Caco-2 (cell line): ENCODE measurements at regions not wholly inside any gene's neighbourhood (a gene's known extent, or its start where the extent isn't known, plus 50 kb on each side); places are given as distances from the start of the nearest gene placed in this dataset.
"Not testable (repeated sequence)": the region's sequence is repeated elsewhere in the genome, so short reads cannot be mapped to it uniquely, and the experiment has no call there.

Experiments used
- BruUV-seq: library from RNA; stranded (reverse); fragments of 400-500 nt; replicated peaks from 2 replicates; lab custom pipeline; 2021; lab: Mats Ljungman, UMichigan
- CTCF ChIA-PET: fragments of 300-600 bp; sonication (Branson Sonifier 250); formaldehyde crosslinking; loops from one replicate; lab custom pipeline; 2022; ENCODE audit warnings: antibody characterized with exemption; lab: Charles Lee
- POLR2A ChIA-PET: fragments of 300-600 bp; sonication (Branson Sonifier 250); formaldehyde crosslinking; loops from one replicate; lab custom pipeline; 2022; ENCODE audit warnings: antibody characterized with exemption; lab: Charles Lee
- DNase-seq, 2 experiments: peaks; one replicate each; pipeline versions ENCODE4 v3.0.0 to v3.0.0-alpha.2; 2020 to 2022
- H3K27me3 ChIP-seq: replicated peaks from 2 replicates; pipeline ENCODE4 v1.6.0; 2011; ENCODE audit warnings: low read length; ENCODE audit not compliant: control insufficient read depth, insufficient read depth
- H3K36me3 ChIP-seq: 2 replicates; pipeline ENCODE4 v1.5.1; 2011; ENCODE audit warnings: low read length; ENCODE audit not compliant: control insufficient read depth, insufficient read depth
- H3K4me1 ChIP-seq: fragments of 250-450 bp; sonication (Bioruptor Pico); 2 replicates; pipeline ENCODE4 v1.5.1; 2020; ENCODE audit warnings: mild to moderate bottlenecking
- H3K4me3 ChIP-seq: 2 replicates; pipeline ENCODE4 v1.5.1; 2011; ENCODE audit warnings: low read depth, mild to moderate bottlenecking, control low read depth, low read length
- H3K9me3 ChIP-seq: fragments of 250-450 bp; sonication (Bioruptor Pico); 2 replicates; pipeline ENCODE4 v1.5.1; 2020; ENCODE audit warnings: mild to moderate bottlenecking, moderate library complexity
- H3K27ac Mint-ChIP-seq: one replicate; pipeline ENCODE4 v1.8.0; 2022; ENCODE audit warnings: mixed read lengths; ENCODE audit not compliant: unreplicated experiment
- H3K27me3 Mint-ChIP-seq: one replicate; pipeline ENCODE4 v1.8.0; 2022; ENCODE audit warnings: mixed read lengths; ENCODE audit not compliant: insufficient read depth, unreplicated experiment
- H3K36me3 Mint-ChIP-seq: one replicate; pipeline ENCODE4 v1.8.0; 2022; ENCODE audit warnings: mild to moderate bottlenecking, mixed read lengths; ENCODE audit not compliant: insufficient read depth, unreplicated experiment
- H3K4me1 Mint-ChIP-seq: one replicate; pipeline ENCODE4 v1.8.0; 2022; ENCODE audit warnings: low read depth, mixed read lengths; ENCODE audit not compliant: unreplicated experiment
- H3K4me3 Mint-ChIP-seq: one replicate; pipeline ENCODE4 v1.8.0; 2022; ENCODE audit warnings: mild to moderate bottlenecking, moderate library complexity, mixed read lengths; ENCODE audit not compliant: unreplicated experiment
- H3K9me3 Mint-ChIP-seq: one replicate; pipeline ENCODE4 v1.8.0; 2022; ENCODE audit warnings: mixed read lengths; ENCODE audit not compliant: unreplicated experiment
- intact Hi-C: fragments of 100-400 bp; cut with micrococcal nuclease; formaldehyde crosslinking; loops from one replicate; pipeline ENCODE4 v1.10.0; 2022; ENCODE audit not compliant: unreplicated experiment
- TF ChIP-seq, protein P1 (sequence below), 2 experiments: fragments of 200-600 bp in 1 of 2; IDR thresholded peaks; 1 replicate in 1 of 2; 2 replicates in 1 of 2; pipeline versions ENCODE4 v1.5.1 to v1.8.0; 2011 to 2022; ENCODE audit warnings: antibody characterized with exemption in 1 of 2, control low read depth in 1 of 2, inconsistent platforms in 1 of 2, low read depth in 1 of 2, low read length in 1 of 2, mild to moderate bottlenecking in 1 of 2, moderate library complexity in 1 of 2; ENCODE audit not compliant: insufficient read depth in 1 of 2, severe bottlenecking in 1 of 2, unreplicated experiment in 1 of 2

DNA sequence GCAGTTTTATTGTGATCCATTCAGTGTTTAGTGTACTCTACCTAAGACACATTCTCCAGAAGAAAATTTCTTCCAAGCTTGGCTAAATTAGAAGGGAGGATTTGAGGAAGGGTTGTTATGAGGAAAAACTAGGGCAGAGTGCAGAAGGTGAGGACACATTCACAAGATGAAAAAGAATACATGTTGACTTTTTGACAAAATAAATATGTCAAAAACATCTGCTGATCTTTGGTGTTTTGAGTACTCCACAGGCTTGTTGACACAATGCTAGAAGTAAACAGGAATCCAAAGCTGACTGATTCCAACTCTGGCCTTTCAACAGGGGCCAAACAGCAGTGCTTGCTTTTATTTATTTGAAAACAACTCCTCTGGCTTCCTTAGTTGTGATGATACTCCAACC, 125.8 kb upstream of the SLC7A11 start:
- Mint-ChIP-seq H3K36me3 (no peaks in the 10 kb centered on the region), H3K27ac (no peak overlapping the region), H3K4me3 (no peak overlapping the region)

DNA sequence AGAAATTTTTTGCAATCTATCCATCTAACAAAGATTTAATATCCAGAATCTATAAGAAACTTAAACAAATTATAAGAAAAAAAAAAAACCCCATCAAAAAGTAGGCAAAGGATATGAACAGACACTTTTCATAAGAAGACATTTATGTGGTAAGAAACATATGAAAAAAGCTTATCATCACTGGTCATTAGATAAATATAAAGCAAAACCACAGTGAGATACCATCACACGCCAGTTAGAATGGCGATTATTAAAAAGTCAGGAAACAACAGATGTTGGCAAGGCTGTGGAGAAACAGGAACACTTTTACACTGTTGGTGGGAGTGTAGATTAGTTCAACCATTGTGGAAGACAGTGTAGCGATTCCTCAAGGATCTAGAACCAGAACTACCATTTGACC, 110.3 kb upstream of the SLC7A11 start:
- H3K27me3 Mint-ChIP-seq, intact Hi-C loops, DNase-seq, H3K36me3 Mint-ChIP-seq, H3K4me1 Mint-ChIP-seq, CTCF ChIA-PET, H3K9me3 Mint-ChIP-seq, H3K4me1 ChIP-seq, H3K27me3 ChIP-seq, BruUV-seq, H3K36me3 ChIP-seq, H3K4me3 Mint-ChIP-seq, H3K27ac Mint-ChIP-seq, H3K9me3 ChIP-seq, H3K4me3 ChIP-seq: not testable (repeated sequence)
- POLR2A ChIA-PET = interaction anchor here (0.6 kb wide), 1 partner anchor 146 kb away, joined by 3 read pairs; no protein-coding TSS in a partner anchor

More for the DNA sequence above, 125.8 kb upstream of the SLC7A11 start:
- Mint-ChIP-seq H3K9me3 (peaks cover 12% of the 10 kb centered on the region), H3K27me3 (no peaks in the 10 kb centered on the region), H3K4me1 (no peaks in the 10 kb centered on the region)
- H3K27me3 ChIP-seq = no peaks in the 10 kb centered on the region
- DNase-seq = no peak
- no peak overlapping the region for H3K4me3 ChIP-seq
- no peaks in the 10 kb centered on the region for H3K9me3 ChIP-seq
- CTCF ChIA-PET = no interaction called here
- POLR2A ChIA-PET = no interaction called here
- TF ChIP-seq, protein P1, sequence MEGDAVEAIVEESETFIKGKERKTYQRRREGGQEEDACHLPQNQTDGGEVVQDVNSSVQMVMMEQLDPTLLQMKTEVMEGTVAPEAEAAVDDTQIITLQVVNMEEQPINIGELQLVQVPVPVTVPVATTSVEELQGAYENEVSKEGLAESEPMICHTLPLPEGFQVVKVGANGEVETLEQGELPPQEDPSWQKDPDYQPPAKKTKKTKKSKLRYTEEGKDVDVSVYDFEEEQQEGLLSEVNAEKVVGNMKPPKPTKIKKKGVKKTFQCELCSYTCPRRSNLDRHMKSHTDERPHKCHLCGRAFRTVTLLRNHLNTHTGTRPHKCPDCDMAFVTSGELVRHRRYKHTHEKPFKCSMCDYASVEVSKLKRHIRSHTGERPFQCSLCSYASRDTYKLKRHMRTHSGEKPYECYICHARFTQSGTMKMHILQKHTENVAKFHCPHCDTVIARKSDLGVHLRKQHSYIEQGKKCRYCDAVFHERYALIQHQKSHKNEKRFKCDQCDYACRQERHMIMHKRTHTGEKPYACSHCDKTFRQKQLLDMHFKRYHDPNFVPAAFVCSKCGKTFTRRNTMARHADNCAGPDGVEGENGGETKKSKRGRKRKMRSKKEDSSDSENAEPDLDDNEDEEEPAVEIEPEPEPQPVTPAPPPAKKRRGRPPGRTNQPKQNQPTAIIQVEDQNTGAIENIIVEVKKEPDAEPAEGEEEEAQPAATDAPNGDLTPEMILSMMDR (IDR thresholded peaks at IDR 0.05; ENCODE audit: insufficient read depth in 1 of 2, low read depth in 1 of 2, low read length in 1 of 2, severe bottlenecking in 1 of 2, unreplicated experiment in 1 of 2) = no peak
- H3K36me3 ChIP-seq = no peaks in the 10 kb centered on the region
- intact Hi-C loops = no loop called here
- BruUV-seq = no TSS peak
- no peaks in the 10 kb centered on the region for H3K4me1 ChIP-seq

DNA sequence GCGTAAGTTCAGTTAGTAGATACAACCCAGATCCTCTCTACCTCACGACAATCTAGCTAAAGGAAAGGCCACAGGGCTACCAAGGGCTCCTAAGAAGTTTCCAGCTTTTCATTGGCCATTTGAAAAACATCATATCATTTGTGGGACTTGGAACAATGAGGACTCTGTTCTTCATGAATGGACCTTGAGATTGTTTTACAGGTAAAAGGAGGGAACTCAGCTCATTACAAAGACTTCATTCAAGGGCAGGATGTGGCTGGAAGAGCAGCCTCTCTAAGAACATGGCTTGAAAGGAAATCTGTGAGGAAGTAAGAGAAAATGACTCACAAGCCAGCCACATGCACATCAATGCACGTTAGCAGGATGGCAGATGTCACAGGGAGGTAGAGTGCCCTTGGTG, 105.9 kb upstream of the SLC7A11 start:
- CTCF ChIA-PET = no interaction called here
- no peak overlapping the region for H3K4me3 ChIP-seq
- BruUV-seq = no TSS peak
- intact Hi-C loops = no loop called here
- Mint-ChIP-seq H3K27ac (no peak overlapping the region), H3K36me3 (no peaks in the 10 kb centered on the region), H3K9me3 (no peaks in the 10 kb centered on the region), H3K4me1 (peaks cover 16% of the 10 kb centered on the region), H3K27me3 (no peaks in the 10 kb centered on the region), H3K4me3 (no peak overlapping the region)
- H3K27me3 ChIP-seq = no peaks in the 10 kb centered on the region
- POLR2A ChIA-PET = no interaction called here
- H3K4me1 ChIP-seq = no peaks in the 10 kb centered on the region
- no peaks in the 10 kb centered on the region for H3K9me3 ChIP-seq
- no peak for DNase-seq
- H3K36me3 ChIP-seq = no peaks in the 10 kb centered on the region
- TF ChIP-seq, protein P1 (IDR thresholded peaks at IDR 0.05; ENCODE audit: insufficient read depth in 1 of 2, low read depth in 1 of 2, low read length in 1 of 2, severe bottlenecking in 1 of 2, unreplicated experiment in 1 of 2) = no peak

DNA sequence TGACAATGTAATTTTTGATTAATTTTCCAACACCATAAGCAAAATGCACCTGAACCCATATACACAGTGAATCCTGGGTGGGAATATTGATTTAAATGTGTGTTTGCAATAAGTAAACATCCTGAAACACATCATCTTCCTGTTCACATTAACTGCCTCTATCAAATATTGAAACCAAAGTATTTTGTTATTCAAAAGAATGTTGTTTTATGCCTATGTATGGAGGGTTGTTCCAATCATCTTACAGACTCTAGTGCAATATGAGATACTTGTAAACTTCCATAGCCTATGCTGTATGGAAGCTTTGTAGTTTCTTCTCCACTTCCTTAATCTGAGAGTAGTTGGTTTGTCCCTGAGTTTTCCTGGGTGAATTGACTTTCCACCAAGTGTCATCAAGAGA, 105.4 kb upstream of the SLC7A11 start:
- Histone ChIP-seq H3K9me3 (no peaks in the 10 kb centered on the region), H3K36me3 (no peaks in the 10 kb centered on the region), H3K4me3 (no peak overlapping the region), H3K4me1 (no peaks in the 10 kb centered on the region), H3K27me3 (no peaks in the 10 kb centered on the region)
- Mint-ChIP-seq H3K9me3 (no peaks in the 10 kb centered on the region), H3K36me3 (no peaks in the 10 kb centered on the region), H3K4me3 (no peak overlapping the region), H3K4me1 (peaks cover 16% of the 10 kb centered on the region), H3K27me3 (no peaks in the 10 kb centered on the region), H3K27ac (no peak overlapping the region)
- TF ChIP-seq, protein P1 (IDR thresholded peaks at IDR 0.05; ENCODE audit: insufficient read depth in 1 of 2, low read depth in 1 of 2, low read length in 1 of 2, severe bottlenecking in 1 of 2, unreplicated experiment in 1 of 2) = no peak
- no peak for DNase-seq
- no TSS peak for BruUV-seq
- ChIA-PET POLR2A (no interaction called here), CTCF (no interaction called here)
- intact Hi-C loops = no loop called here
